Natural killer cell (primary cell): ENCODE measurements at regions not wholly inside any gene's neighbourhood (a gene's known extent, or its start where the extent isn't known, plus 50 kb on each side); places are given as distances from the start of the nearest gene placed in this dataset.

Experiments
- ATAC-seq, 3 donors: fragments of 150-1000 bp in 2 of 3; fragments of 200-7000 bp in 1 of 3; cut with Tn5 transposase; 1 replicate in 1 of 3; 2 replicates in 2 of 3; pipeline ENCODE4 v1.10.0; 2021; ENCODE audit warnings: mild to moderate bottlenecking in 2 of 3, moderate library complexity in 2 of 3
- DNase-seq, 2 donors: peaks; one replicate each; pipeline versions ENCODE4 v3.0.0 to v3.0.0-alpha.2; 2013 to 2021; ENCODE audit warnings: mixed read lengths in 1 of 2
- H3K27ac ChIP-seq: one replicate; pipeline ENCODE4 v1.5.1; 2013; ENCODE audit warnings: mild to moderate bottlenecking, low read length
- H3K27me3 ChIP-seq: one replicate; pipeline ENCODE4 v1.6.1; 2013; ENCODE audit warnings: low read length; ENCODE audit not compliant: control insufficient read depth, insufficient read depth
- H3K36me3 ChIP-seq: one replicate; pipeline ENCODE4 v1.6.1; 2013; ENCODE audit warnings: low read length; ENCODE audit not compliant: control insufficient read depth, insufficient read depth
- H3K4me1 ChIP-seq: one replicate; pipeline ENCODE4 v1.6.1; 2013; ENCODE audit warnings: low read length; ENCODE audit not compliant: control insufficient read depth, insufficient read depth
- H3K4me3 ChIP-seq: one replicate; pipeline ENCODE4 v1.5.1; 2013; ENCODE audit warnings: low read length
- H3K9me3 ChIP-seq: one replicate; pipeline ENCODE4 v1.6.1; 2013; ENCODE audit warnings: low read length; ENCODE audit not compliant: control insufficient read depth, insufficient read depth
- H3K27ac Mint-ChIP-seq, 2 donors: one replicate each; pipeline ENCODE4 v1.8.0; 2022; ENCODE audit warnings: mild to moderate bottlenecking in 2 of 2, mixed read lengths in 2 of 2, moderate library complexity in 1 of 2
- H3K27me3 Mint-ChIP-seq, 2 donors: one replicate each; pipeline ENCODE4 v1.8.0; 2022; ENCODE audit warnings: low read depth in 2 of 2, mixed read lengths in 2 of 2
- H3K36me3 Mint-ChIP-seq: one replicate; pipeline ENCODE4 v1.8.0; 2022; ENCODE audit warnings: mixed read lengths
- H3K4me1 Mint-ChIP-seq, 2 donors: one replicate each; pipeline ENCODE4 v1.8.0; 2022; ENCODE audit warnings: mixed read lengths in 2 of 2
- H3K4me3 Mint-ChIP-seq: one replicate; pipeline ENCODE4 v1.8.0; 2022; ENCODE audit warnings: mild to moderate bottlenecking, moderate library complexity, mixed read lengths
- H3K9me3 Mint-ChIP-seq, 2 donors: one replicate each; pipeline ENCODE4 v1.8.0; 2022; ENCODE audit warnings: mixed read lengths in 2 of 2
- CTCF ChIP-seq: fragments of 200-600 bp; IDR thresholded peaks from one replicate; pipeline ENCODE4 v1.8.0; 2022; ENCODE audit warnings: antibody characterized with exemption
- WGBS: methylation state at CpG from one replicate; pipeline ENCODE4 v1.1.7; 2013; ENCODE audit warnings: missing lambda C conversion rate; ENCODE audit not compliant: insufficient coverage; 5-methylcytosine and 5-hydroxymethylcytosine counted together
- intact Hi-C: fragments of 100-400 bp; cut with micrococcal nuclease; formaldehyde crosslinking; loops from one replicate; pipeline ENCODE4 v1.14.2; 2022

- Histone ChIP-seq H3K36me3 (no peaks in the 10 kb centered on the region), H3K4me3 (no peak overlapping the region), H3K27ac (no peak overlapping the region), H3K9me3 (no peaks in the 10 kb centered on the region), H3K27me3 (no peaks in the 10 kb centered on the region), H3K4me1 (no peaks in the 10 kb centered on the region)
- ATAC-seq (no peak), DNase-seq (no peak)
- intact Hi-C loops: no loop called here
- no peak overlapping the region for H3K27ac Mint-ChIP-seq
- H3K9me3 Mint-ChIP-seq: peaks cover 3 to 8% of the 10 kb centered on the region in 2 donors
- no peaks in the 10 kb centered on the region for H3K36me3 Mint-ChIP-seq
- H3K4me1 Mint-ChIP-seq: no peaks in the 10 kb centered on the region
- 76% methylated on average over 5 of the region's 6 CpGs for WGBS
- TF ChIP-seq CTCF: no peak
- H3K27me3 Mint-ChIP-seq: no peaks in the 10 kb centered on the region
- H3K4me3 Mint-ChIP-seq: no peak overlapping the region
Observed at GRCh38 chr4:20086799-20087521, 164.7 kb upstream of the SLIT2 start.

GRCh38 chr4:20086067-20086798 lies 165.5 kb upstream of the SLIT2 start:
- TF ChIP-seq CTCF: no peak
- H3K4me3 ChIP-seq: no peak overlapping the region
- no peaks in the 10 kb centered on the region for H3K27me3 ChIP-seq
- Mint-ChIP-seq H3K9me3 (peaks cover 5 to 6% of the 10 kb centered on the region in 2 donors), H3K36me3 (peaks cover 6% of the 10 kb centered on the region), H3K27ac (no peak overlapping the region), H3K4me1 (no peaks in the 10 kb centered on the region), H3K27me3 (no peaks in the 10 kb centered on the region), H3K4me3 (no peak overlapping the region)
- 86% methylated on average over 5 of the region's 6 CpGs for WGBS
- intact Hi-C loops: no loop called here
- no peaks in the 10 kb centered on the region for H3K9me3 ChIP-seq
- ATAC-seq: no peak
- DNase-seq: no peak
- no peak overlapping the region for H3K27ac ChIP-seq
- H3K4me1 ChIP-seq: no peaks in the 10 kb centered on the region
- H3K36me3 ChIP-seq: no peaks in the 10 kb centered on the region

GRCh38 chr4:20085653-20086052 lies 166.1 kb upstream of the SLIT2 start:
- DNase-seq (no peak), ATAC-seq (no peak)
- no peak for TF ChIP-seq CTCF
- Histone ChIP-seq H3K4me3 (no peak overlapping the region), H3K9me3 (no peaks in the 10 kb centered on the region), H3K36me3 (no peaks in the 10 kb centered on the region), H3K27ac (no peak overlapping the region), H3K27me3 (no peaks in the 10 kb centered on the region), H3K4me1 (no peaks in the 10 kb centered on the region)
- no peak overlapping the region for H3K4me3 Mint-ChIP-seq
- no peaks in the 10 kb centered on the region for H3K4me1 Mint-ChIP-seq
- H3K36me3 Mint-ChIP-seq: peaks cover 9% of the 10 kb centered on the region
- WGBS: 100% methylated on average over 1 of the region's 1 CpG
- intact Hi-C loops: no loop called here
- H3K27me3 Mint-ChIP-seq: no peaks in the 10 kb centered on the region
- peaks cover 5 to 6% of the 10 kb centered on the region in 2 donors for H3K9me3 Mint-ChIP-seq
- no peak overlapping the region for H3K27ac Mint-ChIP-seq
